HepG2 (cell line): ENCODE measurements at regions not wholly inside any gene's neighbourhood (a gene's known extent, or its start where the extent isn't known, plus 50 kb on each side); places are given as distances from the start of the nearest gene placed in this dataset.

ENCODE experiments used
- CTCF ChIP-seq: sonication (generic); formaldehyde crosslinking; IDR thresholded peaks from 2 replicates; pipeline ENCODE4 v1.5.0; 2020; ENCODE audit warnings: mild to moderate bottlenecking, missing genetic modification reagents, moderate library complexity
- NONO ChIP-seq, 2 experiments: fragments of 450-650 bp in 1 of 2; sonication (generic) in 1 of 2; formaldehyde crosslinking in 1 of 2; IDR thresholded peaks in 1 of 2; conservative IDR thresholded peaks in 1 of 2; 2 replicates each; pipeline versions ENCODE4 v1.6.1 to v1.8.0; 2017 to 2022; ENCODE audit warnings: mild to moderate bottlenecking in 1 of 2, missing genetic modification reagents in 1 of 2, moderate library complexity in 1 of 2
- RFX3 ChIP-seq: IDR thresholded peaks from 2 replicates; pipeline ENCODE4 v1.6.1; 2016; ENCODE audit warnings: missing biosample characterization, missing genetic modification reagents
- ZBTB7A ChIP-seq: sonication (generic); formaldehyde crosslinking; IDR thresholded peaks from 2 replicates; pipeline ENCODE4 v1.8.0; 2022; ENCODE audit warnings: mild to moderate bottlenecking, missing genetic modification reagents
- ZNF142 ChIP-seq: sonication (generic); formaldehyde crosslinking; IDR thresholded peaks from 2 replicates; pipeline ENCODE4 v1.4.0; 2020; ENCODE audit warnings: missing genetic modification reagents
- ZNF839 ChIP-seq: sonication (generic); formaldehyde crosslinking; IDR thresholded peaks from 2 replicates; pipeline ENCODE4 v1.4.0; 2020; ENCODE audit warnings: missing genetic modification reagents, mild to moderate bottlenecking, borderline replicate concordance
- TF ChIP-seq, protein P1 (sequence below): sonication (generic); formaldehyde crosslinking; IDR thresholded peaks from 2 replicates; pipeline ENCODE4 v1.5.0; 2020; ENCODE audit warnings: missing genetic modification reagents

DNA sequence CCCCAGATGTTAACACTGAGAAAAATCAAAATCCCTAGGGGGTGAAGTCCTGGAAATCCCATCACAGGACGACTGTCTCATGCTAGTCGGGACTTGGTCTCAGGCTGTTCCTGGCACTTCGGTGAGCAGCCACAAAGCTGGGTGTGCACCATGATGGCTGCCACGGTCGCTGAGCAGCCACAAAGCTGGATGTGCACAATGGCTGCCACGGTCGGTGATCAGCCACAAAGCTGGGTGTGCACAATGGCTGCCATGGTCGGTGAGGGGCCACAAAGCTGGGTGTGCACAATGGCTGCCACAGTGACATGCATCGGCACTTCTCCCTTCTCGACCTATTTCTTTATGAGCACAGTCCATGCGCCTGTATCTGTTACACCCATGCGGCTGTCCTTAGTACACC lies 505.1 kb downstream of the TCERG1L start (continued):
- no peak for TF ChIP-seq ZNF142 (CRISPR knock-in tag)
- TF ChIP-seq CTCF, result no peak
- no peak for TF ChIP-seq RFX3 (CRISPR knock-in tag)
- no peak for TF ChIP-seq ZBTB7A (CRISPR knock-in tag)
- TF ChIP-seq NONO (IDR thresholded peaks at IDR 0.05), result no peak
- no peak for TF ChIP-seq NONO (CRISPR knock-in tag; conservative IDR thresholded peaks at IDR 0.05)
- no peak for TF ChIP-seq ZNF839 (CRISPR knock-in tag)
- TF ChIP-seq, protein P1, sequence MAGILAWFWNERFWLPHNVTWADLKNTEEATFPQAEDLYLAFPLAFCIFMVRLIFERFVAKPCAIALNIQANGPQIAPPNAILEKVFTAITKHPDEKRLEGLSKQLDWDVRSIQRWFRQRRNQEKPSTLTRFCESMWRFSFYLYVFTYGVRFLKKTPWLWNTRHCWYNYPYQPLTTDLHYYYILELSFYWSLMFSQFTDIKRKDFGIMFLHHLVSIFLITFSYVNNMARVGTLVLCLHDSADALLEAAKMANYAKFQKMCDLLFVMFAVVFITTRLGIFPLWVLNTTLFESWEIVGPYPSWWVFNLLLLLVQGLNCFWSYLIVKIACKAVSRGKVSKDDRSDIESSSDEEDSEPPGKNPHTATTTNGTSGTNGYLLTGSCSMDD (CRISPR knock-in tag), result no peak
